ENCODE measurements at regions not wholly inside any gene's neighbourhood (a gene's known extent, or its start where the extent isn't known, plus 50 kb on each side); places are given as distances from the start of the nearest gene placed in this dataset.

GRCh38 chr18:24817587-24818371 is 357.3 kb downstream of the HRH4 start:
- H3K27ac ChIP-seq = no peak overlapping the region
- no peak for TF ChIP-seq CTCF (conservative IDR thresholded peaks at IDR 0.05)

GRCh38 chr18:24818441-24818840 is 358.0 kb downstream of the HRH4 start:
- TF ChIP-seq CTCF (conservative IDR thresholded peaks at IDR 0.05) = no peak
- no peak overlapping the region for H3K27ac ChIP-seq

- no peak overlapping the region for H3K27ac ChIP-seq
- no peak for TF ChIP-seq CTCF (conservative IDR thresholded peaks at IDR 0.05)
Observed at GRCh38 chr18:24819141-24819890, 358.9 kb downstream of the HRH4 start.

GRCh38 chr18:24825397-24825796 is 365.0 kb downstream of the HRH4 start:
- TF ChIP-seq CTCF (conservative IDR thresholded peaks at IDR 0.05) = no peak
- no peak overlapping the region for H3K27ac ChIP-seq

GRCh38 chr18:24826605-24827004 is 366.2 kb downstream of the HRH4 start:
- no peak for TF ChIP-seq CTCF (conservative IDR thresholded peaks at IDR 0.05)
- H3K27ac ChIP-seq = no peak overlapping the region

- TF ChIP-seq CTCF (conservative IDR thresholded peaks at IDR 0.05) = no peak
- no peak overlapping the region for H3K27ac ChIP-seq
Observed at GRCh38 chr18:24827501-24827900, 367.1 kb downstream of the HRH4 start.

GRCh38 chr18:24831081-24831480 is 370.6 kb downstream of the HRH4 start:
- H3K27ac ChIP-seq = no peak overlapping the region
- no peak for TF ChIP-seq CTCF (conservative IDR thresholded peaks at IDR 0.05)
